NCI-H524 treated with DMSO at 0.1 percent for 48 hours (cell line): ENCODE measurements at regions not wholly inside any gene's neighbourhood (a gene's known extent, or its start where the extent isn't known, plus 50 kb on each side); places are given as distances from the start of the nearest gene placed in this dataset.

Source experiments
- DNase-seq: peaks from one replicate; lab custom pipeline; 2025; lab: John Stamatoyannopoulos, UW

DNA sequence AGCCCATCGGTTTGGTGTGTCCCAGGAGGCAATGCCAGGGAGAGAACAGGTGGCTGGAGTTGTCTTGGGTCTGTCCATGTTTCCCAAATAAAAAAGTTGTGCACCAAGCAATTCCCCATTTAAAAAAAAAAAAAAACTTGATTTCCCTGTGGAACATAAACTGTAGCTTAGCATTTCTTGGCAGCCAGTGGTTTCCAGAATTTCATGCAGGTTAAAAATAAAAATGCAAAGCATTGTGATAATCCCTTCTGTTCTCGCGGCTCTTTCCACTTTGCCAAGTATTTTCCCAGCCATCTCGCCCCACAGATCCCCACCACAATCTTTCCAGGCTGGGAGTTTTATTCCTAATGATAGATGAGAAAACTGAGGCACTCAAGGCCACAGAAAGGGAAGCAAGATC, 51.4 kb upstream of the MSX1 start:
- no peak for DNase-seq

DNA sequence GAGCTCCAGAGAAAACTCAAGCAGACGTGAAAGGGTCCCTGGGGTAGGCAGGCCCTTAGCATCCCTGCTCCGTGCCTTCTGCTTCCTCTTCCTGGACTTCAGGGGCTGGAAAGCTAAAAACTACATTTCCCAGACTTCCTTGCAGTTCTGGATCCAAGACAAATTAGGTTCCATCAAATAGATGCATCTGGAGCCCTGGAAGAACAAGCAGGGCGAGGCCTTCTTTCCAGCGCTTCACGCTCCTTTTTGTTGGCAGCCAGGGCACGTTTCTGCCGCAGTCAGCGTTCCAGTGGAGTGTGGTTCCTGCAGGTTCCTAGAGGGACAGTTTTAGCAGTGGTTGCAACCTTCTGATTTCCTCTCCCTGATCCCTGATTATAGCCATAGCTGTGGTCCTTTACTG, 53.6 kb upstream of the MSX1 start:
- no peak for DNase-seq

DNA sequence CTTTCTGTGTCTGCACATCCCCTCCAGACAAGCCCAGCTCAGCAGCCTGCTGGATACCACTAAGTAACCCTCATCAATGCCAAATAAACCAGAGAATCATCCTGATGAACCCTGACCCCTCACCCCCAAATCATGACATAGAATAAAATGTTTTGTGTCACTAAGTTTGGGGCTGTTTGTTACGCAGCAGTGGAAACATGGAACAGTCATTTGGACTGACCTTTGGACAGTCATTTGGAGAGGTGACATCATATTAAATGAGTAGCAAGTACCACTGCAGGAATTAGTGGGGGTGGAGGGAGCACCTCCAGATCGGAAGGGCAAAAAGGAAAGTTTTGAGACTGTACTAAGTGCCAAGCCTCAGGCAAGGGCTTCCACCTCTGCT, 55.6 kb upstream of the MSX1 start:
- DNase-seq = no peak

DNA sequence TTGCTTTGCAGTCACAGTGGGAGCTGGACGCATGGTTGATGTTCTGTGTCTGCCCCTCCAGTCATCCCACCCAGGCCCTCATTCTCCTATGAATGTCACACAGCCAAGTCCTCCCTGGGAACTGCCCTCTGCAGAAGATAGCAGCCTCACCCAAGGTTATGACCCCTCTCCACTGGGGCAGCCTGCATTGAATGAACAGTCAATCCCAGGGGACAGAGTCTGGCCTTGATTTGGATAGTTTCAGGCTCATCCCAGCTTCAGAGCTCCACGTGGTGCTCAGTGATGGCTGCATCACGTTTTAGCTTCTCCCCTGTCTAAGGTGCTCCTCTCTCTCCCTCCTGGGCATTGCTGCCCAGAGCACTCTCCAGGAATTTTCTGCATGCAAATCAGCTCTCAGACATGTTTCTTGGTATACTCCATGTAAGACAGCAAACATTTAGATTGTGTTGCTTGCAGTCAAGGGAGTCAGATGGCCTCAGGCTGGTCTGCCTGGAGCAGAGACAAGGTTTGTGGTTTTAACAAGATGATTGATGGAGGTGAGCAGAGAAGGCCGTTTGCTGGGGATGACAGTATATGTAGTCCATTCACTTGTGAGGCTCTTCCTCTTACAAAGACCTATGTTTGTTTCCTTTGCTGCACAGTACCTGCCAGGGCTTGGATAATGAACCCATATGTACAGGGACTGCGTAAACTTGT, 56.1 kb upstream of the MSX1 start:
- no peak for DNase-seq

DNA sequence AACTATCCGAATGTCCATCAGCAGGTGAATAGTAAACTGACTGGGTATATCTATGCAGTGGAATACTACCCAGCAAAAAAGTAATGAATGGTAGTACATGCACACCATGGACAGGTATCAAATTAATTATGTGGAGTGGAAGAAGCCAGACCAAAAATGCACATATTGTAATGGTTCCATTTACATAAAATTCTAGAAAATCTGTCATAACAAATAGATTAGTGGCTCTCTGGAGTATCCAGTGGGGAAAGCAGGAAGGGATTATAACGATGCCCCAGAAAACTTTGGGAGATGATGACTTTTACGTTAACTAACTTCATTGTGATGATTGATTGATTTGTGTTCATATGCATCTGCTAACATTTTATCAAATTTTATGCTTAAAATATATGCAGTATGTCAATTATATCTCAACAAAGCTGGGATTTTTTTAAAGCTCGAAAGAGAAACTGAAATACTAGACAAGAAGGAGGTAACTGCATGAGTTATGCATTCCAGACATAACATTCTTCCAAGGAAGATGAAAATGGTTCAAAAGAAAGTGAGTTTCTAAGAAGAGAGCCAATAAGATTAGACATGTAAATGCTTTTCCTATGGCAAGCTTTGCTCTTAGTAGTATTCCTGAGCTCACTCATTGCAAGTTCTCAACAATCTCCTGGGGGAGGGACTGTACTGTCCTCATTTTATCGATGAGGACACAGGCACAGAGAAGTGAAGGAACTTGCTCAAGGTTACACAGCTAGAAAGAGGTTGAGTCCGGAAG, 58.6 kb upstream of the MSX1 start:
- no peak for DNase-seq

DNA sequence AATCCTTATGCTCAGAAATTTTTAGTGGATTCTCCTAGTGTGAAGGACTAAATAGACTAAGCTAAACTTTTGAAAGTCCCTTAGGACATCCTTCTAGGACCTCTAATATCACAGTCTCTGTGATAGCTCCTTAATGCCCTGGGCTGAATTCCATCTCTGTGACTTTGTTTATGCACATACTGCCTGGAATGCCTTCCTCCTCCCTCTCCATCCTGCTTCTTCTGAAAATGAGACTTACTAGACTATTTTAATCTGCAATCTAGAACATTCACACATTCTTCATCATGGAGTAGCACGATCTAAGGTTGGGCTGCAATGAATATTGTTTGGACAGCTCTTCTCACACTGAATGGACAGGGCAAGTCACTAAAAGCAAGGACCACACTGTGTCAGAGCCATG, 65.0 kb upstream of the MSX1 start:
- no peak for DNase-seq

DNA sequence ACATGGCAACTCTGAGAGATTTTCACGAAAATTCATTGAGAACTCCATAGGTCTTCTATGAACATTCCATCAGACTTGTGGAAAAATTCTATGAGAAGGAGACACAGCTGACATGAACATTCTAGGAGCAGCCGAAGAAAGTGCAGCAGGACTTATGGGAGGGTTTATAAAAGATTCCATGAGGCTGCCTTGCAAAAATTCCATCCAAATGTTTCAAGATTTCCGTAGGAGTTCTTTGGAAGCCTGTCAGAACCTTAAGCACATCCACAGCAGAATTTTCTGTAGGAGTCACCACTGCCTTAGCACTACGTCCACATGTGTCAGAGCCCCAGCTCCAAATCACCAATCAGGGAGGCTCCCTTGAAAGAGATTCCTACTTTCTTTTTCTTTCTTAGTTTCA, 67.0 kb upstream of the MSX1 start:
- no peak for DNase-seq

DNA sequence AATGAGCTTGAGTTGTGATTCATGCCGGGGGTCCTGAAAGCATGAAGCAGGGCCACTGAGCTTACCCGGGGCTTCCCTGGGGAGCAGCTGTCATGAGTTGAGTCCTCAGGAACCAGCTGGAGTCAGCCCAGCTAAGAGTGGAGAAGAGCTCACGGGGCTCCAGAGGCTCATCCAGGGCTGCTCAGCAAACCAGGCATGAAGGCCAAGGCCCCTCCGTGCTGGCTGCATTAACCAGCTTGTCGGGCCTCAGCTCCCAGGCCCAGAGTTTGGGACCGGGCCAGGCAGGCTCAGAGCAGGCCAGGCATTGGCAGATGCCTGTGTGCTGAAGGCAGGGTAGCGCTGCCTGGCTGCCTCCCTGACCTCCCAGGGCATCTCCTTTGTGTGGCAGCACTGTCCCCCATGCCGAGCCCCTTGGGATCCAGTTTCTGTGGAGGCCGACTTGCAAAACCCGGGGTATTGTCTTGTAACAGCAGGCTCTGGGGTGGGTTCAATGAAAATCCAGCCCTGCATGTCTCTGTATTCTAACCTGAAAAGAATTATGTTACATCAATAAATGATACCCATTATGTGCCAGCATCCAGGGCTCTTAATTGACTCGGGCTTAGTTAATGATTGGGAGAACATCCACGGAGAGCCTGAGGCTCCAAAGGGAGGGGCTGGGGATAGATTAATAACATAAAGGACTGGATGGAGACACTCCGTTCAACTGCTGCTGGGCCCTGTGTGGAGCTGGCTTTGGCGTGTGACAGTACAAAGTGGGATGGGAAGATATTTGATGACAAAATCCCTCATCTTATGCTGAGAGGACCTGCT, 68.0 kb upstream of the MSX1 start:
- DNase-seq = no peak

DNA sequence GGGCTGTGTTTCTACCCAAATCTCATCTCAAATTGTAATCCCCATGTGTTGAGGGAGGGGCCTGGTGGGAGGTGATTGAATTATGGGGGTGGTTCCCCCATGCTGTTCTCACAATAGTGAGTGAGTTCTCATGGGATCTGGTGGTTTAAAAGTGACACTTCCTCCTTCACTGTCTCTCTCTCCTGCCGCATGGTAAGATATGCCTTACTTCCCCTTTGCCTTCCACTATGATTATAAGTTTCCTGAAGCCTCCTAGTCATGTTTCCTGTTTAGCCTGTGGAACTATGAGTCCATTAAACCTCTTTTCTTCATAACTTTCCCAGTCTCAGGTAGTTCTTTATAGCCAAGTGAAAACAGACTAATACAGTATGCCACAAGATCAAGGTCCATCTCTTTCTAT, 70.0 kb upstream of the MSX1 start:
- no peak for DNase-seq

DNA sequence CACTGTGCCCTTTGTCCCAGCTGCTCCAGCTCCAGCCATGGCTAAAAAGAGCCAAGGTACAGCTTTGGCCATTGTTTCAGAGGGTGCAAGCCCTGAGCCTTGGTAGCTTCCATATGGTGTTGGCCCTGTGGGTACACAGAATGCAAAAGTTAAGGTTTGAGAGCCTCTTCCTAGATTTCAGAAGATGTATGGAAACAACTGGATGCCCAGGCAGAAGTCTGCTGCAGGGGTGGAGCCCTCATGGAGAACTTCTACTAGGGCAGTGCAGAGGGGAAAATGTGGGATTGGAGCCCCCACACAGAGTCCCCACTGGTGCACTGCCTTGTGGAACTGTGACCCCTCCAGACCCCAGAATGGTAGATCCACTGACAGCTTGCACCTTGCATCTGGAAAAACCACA, 70.9 kb upstream of the MSX1 start:
- no peak for DNase-seq

DNA sequence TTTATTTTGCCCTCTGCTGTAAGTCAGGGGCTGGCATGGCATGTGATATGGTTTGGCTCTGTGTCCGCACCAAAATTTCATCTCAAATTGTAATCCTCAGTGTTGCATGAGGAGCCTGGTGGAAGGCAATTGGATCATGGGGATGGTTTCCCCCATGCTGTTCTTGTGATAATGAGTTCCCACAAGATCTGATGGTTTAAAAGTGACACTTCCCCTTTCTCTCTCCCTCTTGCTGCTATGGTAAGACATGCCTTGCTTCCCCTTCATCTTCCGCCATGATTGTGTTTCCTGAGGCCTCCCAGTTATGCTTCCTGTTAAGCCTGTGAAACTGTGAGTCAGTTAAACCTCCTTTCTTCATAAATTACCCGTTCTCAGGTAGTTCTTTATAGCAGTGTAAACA, 72.0 kb upstream of the MSX1 start:
- DNase-seq = no peak

DNA sequence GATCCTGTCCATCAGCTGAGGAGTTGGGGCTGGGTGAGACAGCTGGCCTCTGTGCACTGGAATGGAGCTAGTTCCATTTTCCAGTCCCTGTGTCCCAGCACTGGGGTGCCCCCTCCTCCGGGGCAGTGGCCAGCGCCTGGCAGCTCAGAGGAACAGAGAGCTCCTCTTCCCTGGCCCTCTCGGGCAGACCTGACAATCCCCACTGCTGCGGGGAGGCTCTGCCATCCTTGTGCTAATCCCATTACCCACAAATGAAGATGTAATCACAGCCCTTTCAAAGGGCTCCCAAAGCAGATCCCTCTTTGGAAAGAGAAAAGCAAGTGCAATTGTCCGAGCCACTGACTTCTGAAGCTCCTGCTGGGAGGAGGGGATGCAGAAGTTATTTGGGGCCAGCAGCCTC, 75.1 kb upstream of the MSX1 start:
- DNase-seq = no peak

DNA sequence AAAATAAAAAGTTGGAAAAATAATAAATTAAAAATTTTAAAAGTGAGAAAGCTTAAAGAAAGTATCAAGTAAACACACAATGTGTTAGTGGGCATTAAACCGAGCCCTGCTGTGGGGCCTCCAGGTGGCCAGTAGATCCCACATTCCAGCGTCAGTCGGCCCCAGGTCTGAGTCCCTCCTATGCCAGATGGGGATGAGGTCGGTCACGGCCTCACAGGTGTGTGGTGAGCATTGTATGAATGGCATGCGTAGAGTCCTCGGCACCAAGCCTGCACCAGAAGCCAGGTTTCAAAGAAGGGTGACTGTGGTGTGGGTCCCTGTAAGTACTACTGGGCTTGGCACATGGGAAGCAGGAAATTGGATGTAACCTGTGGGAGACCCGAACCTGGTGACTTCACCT, 75.6 kb upstream of the MSX1 start:
- DNase-seq = no peak

DNA sequence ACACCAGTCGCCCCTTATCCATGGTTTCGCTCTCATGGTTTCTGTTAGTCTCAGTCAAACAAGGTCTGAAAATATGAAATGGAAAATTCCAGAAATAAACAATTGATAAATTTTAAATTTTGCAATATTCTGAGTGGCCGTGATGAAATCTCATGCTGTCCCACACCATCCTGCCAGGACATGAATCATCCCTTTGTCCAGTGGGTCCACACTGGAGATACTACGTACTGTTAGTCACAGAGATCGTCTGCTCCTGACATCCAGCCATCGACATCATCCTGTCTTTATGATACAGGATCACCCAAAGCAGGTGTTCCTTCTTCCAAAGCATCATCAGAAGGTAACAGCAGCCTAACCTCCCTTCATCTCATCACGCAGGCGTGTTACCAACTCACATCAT, 76.5 kb upstream of the MSX1 start:
- DNase-seq = no peak

DNA sequence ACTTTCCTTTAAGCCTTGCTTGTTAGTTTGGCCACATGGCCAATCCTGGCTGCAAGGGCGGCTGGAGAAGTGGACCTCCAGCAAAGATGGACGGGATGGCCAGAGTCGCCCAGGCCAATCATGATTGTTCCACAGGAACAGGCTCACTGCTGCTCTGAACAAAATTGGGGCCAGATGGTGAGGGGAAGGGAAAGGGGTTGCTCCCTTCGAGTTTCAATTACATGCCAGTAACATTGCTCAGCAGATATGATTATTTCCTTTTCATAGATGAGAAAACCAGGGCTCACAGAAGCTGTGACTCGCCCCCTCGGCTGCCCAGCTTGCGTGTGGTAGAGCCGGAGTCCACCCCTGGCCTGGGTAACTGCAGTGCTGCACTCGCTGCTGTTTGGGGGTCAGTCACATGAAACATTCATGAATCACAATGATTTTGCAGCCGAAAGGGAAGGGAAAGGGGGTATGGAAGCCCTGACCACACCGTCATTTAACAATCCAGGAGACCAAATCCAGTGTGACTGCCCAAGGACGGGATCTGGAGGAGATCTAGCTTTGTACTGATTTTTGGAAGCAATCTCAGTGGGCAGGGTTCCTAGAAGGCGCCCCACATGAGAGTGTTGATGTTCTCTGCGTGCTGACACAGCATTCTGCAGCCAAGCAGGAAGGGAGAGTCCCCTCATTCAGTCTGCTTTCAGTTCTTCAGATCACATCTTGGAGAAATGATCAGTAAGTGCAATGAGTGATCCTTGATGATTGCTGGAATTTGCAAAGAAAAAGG, 77.3 kb upstream of the MSX1 start:
- no peak for DNase-seq

DNA sequence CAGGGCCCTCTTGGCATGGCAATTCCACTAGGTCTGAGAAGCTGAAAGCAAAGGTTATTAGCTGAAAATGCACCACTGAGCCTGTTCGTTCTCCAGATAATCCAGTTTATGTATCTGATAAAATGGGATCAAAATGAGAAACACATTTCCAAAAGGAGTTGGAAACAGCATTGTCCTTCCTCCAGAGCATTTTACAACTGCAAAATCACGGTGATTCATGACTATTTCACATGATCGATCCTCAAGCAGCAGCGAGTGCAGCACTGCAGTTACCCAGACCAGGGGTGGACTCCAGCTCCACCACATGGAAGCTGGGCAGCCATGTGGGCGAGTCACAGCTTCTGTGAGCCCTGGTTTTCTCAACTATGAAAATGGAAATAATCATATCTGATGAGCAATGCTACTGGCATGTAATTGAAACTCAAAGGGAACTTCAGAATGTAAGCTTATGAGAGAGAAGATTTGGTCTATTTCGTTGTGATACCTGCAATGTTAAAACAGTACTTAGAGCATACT, 78.7 kb upstream of the MSX1 start:
- no peak for DNase-seq

DNA sequence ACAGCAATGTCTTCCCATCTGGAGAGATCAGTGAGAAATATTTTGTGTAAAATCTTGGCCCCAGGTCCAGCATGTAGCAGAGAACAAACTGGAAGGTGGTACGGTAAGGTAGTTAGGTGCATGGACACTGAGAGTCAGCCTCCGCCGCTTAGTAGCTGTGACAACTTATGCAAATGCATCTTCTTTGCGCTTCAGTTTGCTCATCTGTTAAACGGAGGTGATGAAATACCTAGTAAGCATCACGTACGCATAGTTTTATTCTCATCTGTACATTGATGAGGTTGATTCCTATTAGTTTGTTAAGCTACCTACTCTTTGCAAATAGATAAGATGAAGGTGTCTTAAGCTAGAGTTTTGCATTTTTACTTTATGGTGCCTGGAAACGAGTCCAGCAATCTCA, 80.0 kb upstream of the MSX1 start:
- no peak for DNase-seq

DNA sequence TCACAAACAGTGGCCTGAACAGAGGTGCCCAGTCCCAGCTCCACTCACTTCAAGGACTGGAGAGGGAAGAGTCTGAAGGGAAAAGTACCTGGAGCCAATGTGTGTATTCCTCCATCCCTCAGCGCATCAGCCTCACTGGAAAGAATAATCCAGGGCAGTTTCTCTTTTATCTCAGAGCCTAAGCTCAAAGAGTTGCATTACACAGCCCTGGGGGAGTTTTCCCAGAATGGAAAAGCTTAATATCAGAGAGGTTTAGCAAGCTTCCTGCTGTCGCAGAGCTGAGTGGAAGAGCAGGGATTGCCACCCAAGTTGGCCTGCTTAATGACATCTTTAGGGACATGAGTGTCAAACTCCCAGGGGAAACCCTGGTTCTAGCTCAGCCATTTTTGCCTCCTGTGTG, 80.4 kb upstream of the MSX1 start:
- no peak for DNase-seq

DNA sequence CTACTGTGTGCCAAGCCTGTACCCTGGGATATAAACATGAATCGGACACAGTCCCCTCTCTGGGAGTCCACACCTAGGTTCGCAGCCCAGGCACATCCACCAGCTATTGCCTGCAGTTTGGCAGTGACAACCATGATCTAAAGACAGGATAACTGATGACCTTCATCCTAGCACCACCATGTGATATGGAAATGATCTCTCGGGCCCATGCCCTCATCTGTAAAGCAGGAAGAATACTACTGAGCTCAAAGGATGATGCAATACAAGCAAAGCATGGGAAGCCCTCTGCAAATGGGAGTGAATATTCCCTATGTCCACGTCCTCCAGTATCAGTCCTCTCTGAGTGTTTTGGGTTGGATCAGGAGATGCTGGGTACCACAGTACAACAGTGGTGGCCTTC, 80.9 kb upstream of the MSX1 start:
- DNase-seq = no peak

DNA sequence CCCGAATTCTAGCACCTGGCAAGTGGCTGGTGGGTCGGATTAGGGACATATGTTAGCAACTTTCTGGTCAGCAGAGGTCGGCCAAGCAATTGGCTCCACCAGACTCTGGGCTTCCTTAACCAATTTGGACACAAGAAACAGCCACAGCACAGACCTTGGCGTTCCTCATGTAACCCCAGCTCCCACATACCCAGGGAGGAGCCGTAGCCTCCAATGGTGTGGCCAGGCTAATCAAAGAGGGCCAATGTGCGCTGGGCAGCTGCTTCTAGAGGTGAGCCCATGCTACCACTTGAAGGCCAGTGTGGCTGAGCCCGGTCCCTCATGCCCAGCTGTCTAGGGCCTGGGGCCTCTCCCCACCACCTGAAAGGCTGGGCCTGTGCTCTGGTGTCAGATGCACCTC, 82.5 kb upstream of the MSX1 start:
- DNase-seq = no peak

DNA sequence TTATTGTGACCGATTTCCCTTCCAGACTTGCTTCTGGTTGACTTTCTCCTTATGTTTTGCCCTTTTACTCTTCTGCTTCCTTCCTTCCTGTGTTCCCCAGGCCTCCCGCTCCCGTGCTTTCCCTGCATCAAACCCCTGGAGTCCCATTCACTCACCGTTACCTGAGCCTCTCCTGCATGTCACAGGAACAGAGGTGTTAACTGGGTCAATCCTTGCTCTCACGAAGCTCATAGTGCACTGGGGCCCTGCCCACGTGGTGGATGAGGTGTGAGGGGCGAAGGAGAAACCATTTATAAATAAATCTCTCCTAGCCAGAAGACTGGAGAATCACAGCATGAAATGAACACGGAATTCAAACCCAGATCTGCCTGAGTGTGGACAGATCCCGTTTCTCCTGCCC, 83.1 kb upstream of the MSX1 start:
- no peak for DNase-seq

DNA sequence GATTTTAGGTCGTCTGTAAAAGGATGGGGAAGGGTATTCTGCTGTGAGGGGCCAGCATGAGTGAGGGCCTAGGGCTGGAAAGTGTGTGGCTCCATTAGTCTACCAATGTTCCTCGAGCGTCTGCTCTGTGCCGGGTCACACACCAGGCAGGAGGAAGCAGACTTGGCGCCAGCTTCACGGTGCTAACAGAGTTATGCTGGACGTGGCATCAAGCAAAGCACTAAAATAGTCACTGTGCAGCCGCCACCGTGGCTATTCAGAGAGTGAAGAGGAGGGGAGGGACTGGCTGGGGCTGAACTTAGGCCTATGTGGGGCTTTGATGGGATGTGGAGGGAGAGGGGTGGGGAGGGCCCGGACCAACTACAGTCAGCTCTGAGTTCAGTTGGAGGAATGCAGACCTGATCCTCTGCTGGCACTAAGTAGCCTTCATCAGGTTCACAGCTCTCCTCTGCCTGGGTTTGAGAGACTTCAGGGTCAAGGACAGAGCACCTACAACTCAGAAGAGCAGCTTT, 83.9 kb upstream of the MSX1 start:
- no peak for DNase-seq
